Prostate gland (tissue), 2 donors: ENCODE measurements at regions not wholly inside any gene's neighbourhood (a gene's known extent, or its start where the extent isn't known, plus 50 kb on each side); places are given as distances from the start of the nearest gene placed in this dataset.

Experiments used
- DNase-seq: peaks from one replicate; pipeline ENCODE4 v3.0.0-alpha.2; 2019; ENCODE audit warnings: low spot score
- H3K27ac ChIP-seq, 2 donors: fragments of 200-600 bp; sonication (generic); 2 replicates each; pipeline ENCODE4 v1.5.1; 2017 to 2019
- H3K27me3 ChIP-seq: fragments of 200-600 bp; sonication (generic); replicated peaks from 2 replicates; pipeline ENCODE4 v1.5.1; 2019; ENCODE audit not compliant: insufficient read depth
- H3K36me3 ChIP-seq, 2 donors: fragments of 200-600 bp; sonication (generic); 1 replicate in 1 of 2; 2 replicates in 1 of 2; pipeline versions ENCODE4 v1.5.1 to v1.8.1; 2017 to 2019
- H3K4me1 ChIP-seq: fragments of 200-600 bp; sonication (generic); replicated peaks from 2 replicates; pipeline ENCODE4 v1.5.1; 2019
- H3K4me3 ChIP-seq, 2 donors: fragments of 200-600 bp; sonication (generic); 2 replicates each; pipeline ENCODE4 v1.5.1; 2017 to 2019
- H3K9me3 ChIP-seq: fragments of 200-600 bp; sonication (generic); 2 replicates; pipeline ENCODE4 v1.5.1; 2017
- POLR2A ChIP-seq: fragments of 450-650 bp; IDR thresholded peaks from one replicate; pipeline ENCODE4 v1.6.1; 2016; ENCODE audit warnings: antibody characterized with exemption, mild to moderate bottlenecking
- POLR2AphosphoS5 ChIP-seq: sonication (generic); formaldehyde crosslinking; IDR thresholded peaks from one replicate; pipeline ENCODE4 v1.6.1; 2017; ENCODE audit warnings: antibody characterized with exemption
- WGBS: methylation state at CpG from one replicate; pipeline ENCODE4 v1.1.5; 2018; 5-methylcytosine and 5-hydroxymethylcytosine counted together
- intact Hi-C: fragments of 100-400 bp; cut with DNase I; formaldehyde crosslinking; loops from one replicate; pipeline ENCODE4 v1.14.2; 2022
- TF ChIP-seq, protein P1 (sequence below), 4 experiments: fragments of 200-600 bp in 2 of 4; fragments of 450-650 bp in 2 of 4; sonication (generic) in 2 of 4; IDR thresholded peaks; 1 replicate in 3 of 4; 2 replicates in 1 of 4; pipeline ENCODE4 v1.5.1; 2016 to 2019; ENCODE audit warnings: antibody characterized with exemption in 4 of 4, mild to moderate bottlenecking in 2 of 4, moderate library complexity in 2 of 4

DNA sequence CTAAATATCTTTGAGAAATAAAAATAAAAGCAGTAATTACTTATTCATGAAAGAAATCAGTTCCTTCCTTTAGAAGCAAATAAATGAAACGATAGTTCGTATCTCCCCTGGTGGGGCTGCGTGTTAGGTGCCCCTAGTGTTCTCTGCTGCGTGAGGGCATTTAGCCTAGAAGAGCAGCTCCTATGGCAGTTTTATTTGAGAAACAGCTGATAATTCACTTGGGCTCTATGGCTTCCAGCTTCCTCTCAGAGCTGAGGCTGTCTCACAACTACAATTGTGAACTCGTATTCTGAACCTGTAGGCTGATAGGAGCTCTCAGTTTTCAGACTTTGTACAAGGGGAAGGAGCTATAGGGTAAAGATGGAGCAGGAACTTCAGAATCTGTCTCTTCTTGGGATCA is 540.0 kb upstream of the MAP3K7 start:
- Histone ChIP-seq H3K27me3 (no peaks in the 10 kb centered on the region), H3K9me3 (no peaks in the 10 kb centered on the region), H3K36me3 (no peaks in the 10 kb centered on the region), H3K4me1 (no peaks in the 10 kb centered on the region), H3K27ac (no peak overlapping the region), H3K4me3 (no peak overlapping the region)
- no peak for DNase-seq
- TF ChIP-seq, protein P1, sequence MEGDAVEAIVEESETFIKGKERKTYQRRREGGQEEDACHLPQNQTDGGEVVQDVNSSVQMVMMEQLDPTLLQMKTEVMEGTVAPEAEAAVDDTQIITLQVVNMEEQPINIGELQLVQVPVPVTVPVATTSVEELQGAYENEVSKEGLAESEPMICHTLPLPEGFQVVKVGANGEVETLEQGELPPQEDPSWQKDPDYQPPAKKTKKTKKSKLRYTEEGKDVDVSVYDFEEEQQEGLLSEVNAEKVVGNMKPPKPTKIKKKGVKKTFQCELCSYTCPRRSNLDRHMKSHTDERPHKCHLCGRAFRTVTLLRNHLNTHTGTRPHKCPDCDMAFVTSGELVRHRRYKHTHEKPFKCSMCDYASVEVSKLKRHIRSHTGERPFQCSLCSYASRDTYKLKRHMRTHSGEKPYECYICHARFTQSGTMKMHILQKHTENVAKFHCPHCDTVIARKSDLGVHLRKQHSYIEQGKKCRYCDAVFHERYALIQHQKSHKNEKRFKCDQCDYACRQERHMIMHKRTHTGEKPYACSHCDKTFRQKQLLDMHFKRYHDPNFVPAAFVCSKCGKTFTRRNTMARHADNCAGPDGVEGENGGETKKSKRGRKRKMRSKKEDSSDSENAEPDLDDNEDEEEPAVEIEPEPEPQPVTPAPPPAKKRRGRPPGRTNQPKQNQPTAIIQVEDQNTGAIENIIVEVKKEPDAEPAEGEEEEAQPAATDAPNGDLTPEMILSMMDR (IDR thresholded peaks at IDR 0.05), result no peak
- no peak for TF ChIP-seq POLR2A
- no peak for TF ChIP-seq POLR2AphosphoS5
- WGBS, result 94% methylated on average over 5 of the region's 5 CpGs
- intact Hi-C loops, result no loop called here

DNA sequence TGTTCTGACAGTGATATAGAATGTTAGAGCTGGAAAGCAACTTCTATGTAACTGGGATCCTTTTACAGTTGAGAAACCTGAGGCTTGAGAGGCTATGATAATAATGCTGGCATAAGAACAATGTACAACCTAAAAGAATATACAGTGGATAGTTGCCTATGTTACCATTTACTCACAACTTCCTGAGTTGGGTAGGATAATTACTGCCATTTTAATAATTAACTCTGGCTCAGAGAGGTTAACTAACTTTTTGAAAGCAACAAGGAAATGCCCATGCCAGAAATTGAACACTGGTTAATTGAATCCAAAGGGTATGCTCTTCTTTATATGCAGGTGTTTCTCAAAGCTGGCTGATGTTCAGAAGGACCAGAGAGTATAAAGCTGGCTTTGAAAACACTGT is 530.7 kb upstream of the MAP3K7 start:
- Histone ChIP-seq H3K4me3 (no peak overlapping the region), H3K4me1 (no peaks in the 10 kb centered on the region), H3K27ac (no peak overlapping the region), H3K36me3 (no peaks in the 10 kb centered on the region), H3K9me3 (no peaks in the 10 kb centered on the region), H3K27me3 (no peaks in the 10 kb centered on the region)
- intact Hi-C loops, result no loop called here
- TF ChIP-seq, protein P1 (IDR thresholded peaks at IDR 0.05), result no peak
- no peak for TF ChIP-seq POLR2A
- TF ChIP-seq POLR2AphosphoS5, result no peak
- no peak for DNase-seq

DNA sequence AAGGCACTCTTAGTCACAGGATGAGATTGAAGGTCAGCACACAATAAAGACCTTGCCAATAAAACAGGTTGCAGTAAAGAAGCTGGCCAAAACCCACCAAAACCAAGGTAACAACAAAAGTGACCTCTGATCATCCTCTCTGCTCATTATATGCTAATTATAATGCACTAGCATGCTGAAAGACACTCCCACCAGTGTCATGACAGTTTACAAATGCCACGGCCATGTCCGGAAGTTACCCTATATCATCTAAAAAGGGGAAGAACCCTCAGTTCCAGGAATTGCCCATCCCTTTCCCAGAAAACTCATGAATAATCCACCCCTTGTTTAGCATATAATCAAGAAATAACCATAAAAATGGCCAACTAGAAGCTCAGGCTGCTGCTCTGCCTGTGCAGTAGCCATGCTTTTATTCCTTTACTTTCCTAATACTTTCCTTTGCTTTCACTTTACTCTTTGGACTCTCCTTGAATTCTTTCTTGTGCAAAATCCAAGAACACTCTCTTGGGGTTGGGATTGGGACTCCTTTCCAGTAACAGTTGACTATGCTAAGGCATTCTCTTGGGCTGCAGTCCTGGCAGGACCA is 527.3 kb upstream of the MAP3K7 start:
- no peaks in the 10 kb centered on the region for H3K27me3 ChIP-seq
- no peak for DNase-seq
- no peak overlapping the region for H3K4me3 ChIP-seq
- TF ChIP-seq POLR2A (no peak), POLR2AphosphoS5 (no peak)
- TF ChIP-seq, protein P1 (IDR thresholded peaks at IDR 0.05), result no peak
- H3K9me3 ChIP-seq, result no peaks in the 10 kb centered on the region
- whole genome bisulfite sequencing, result 95% methylated on average over 2 of the region's 2 CpGs
- no peaks in the 10 kb centered on the region for H3K36me3 ChIP-seq
- no peaks in the 10 kb centered on the region for H3K4me1 ChIP-seq
- no peak overlapping the region for H3K27ac ChIP-seq
- intact Hi-C loops, result no loop called here

DNA sequence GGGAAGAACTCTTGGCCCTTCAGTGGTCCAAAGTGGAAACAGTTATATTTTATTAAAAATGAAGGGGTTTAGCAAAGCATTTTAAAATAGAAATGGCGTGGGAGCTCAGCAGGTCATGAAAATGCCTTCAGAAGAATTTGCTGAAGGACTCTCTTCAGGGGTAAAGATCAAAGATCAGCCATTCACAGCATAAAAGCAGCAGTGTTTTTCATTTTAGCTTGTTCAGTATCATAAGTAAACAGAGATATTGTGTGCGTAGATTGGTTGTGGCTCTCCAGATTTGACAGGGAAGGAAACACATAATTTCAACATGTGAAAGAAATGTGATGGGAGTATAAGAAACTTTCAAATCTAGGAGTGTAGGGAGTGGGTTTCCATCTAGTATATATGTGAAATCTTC is 519.2 kb upstream of the MAP3K7 start:
- H3K27me3 ChIP-seq, result no peaks in the 10 kb centered on the region
- WGBS, result 72% methylated on average over 2 of the region's 2 CpGs
- H3K36me3 ChIP-seq, result no peaks in the 10 kb centered on the region
- TF ChIP-seq POLR2A (no peak), POLR2AphosphoS5 (no peak)
- TF ChIP-seq, protein P1 (IDR thresholded peaks at IDR 0.05), result no peak
- intact Hi-C loops, result no loop called here
- no peaks in the 10 kb centered on the region for H3K9me3 ChIP-seq
- DNase-seq, result no peak
- H3K27ac ChIP-seq, result no peak overlapping the region
- H3K4me1 ChIP-seq, result no peaks in the 10 kb centered on the region
- H3K4me3 ChIP-seq, result no peak overlapping the region

DNA sequence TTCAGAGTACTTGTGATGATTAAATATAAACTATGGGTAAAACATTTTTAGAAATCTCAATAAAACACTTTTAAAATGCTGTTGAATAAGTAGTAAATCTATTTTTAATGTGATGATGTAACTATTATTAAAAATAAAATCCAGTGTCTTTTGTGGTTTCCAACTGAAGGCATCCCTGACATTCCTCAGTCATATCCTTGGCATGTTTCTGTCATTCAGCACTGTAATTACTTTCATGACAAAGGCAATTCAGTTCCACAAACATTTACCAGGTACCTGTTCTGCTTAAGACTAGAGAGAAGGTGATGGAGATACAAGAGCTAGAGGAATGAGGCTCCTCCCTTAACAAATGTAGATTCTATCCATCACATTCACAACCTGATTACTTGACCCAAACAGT is 518.7 kb upstream of the MAP3K7 start:
- no peak overlapping the region for H3K27ac ChIP-seq
- no peaks in the 10 kb centered on the region for H3K9me3 ChIP-seq
- no peak overlapping the region for H3K4me3 ChIP-seq
- intact Hi-C loops, result no loop called here
- TF ChIP-seq, protein P1 (IDR thresholded peaks at IDR 0.05), result no peak
- no peak for TF ChIP-seq POLR2AphosphoS5
- no peak for TF ChIP-seq POLR2A
- no peaks in the 10 kb centered on the region for H3K36me3 ChIP-seq
- no peaks in the 10 kb centered on the region for H3K27me3 ChIP-seq
- no peaks in the 10 kb centered on the region for H3K4me1 ChIP-seq
- DNase-seq, result no peak
